ENCODE measurements at regions not wholly inside any gene's neighbourhood (a gene's known extent, or its start where the extent isn't known, plus 50 kb on each side); places are given as distances from the start of the nearest gene placed in this dataset.
"Not testable (repeated sequence)": the region's sequence is repeated elsewhere in the genome, so short reads cannot be mapped to it uniquely, and the experiment has no call there.

DNA sequence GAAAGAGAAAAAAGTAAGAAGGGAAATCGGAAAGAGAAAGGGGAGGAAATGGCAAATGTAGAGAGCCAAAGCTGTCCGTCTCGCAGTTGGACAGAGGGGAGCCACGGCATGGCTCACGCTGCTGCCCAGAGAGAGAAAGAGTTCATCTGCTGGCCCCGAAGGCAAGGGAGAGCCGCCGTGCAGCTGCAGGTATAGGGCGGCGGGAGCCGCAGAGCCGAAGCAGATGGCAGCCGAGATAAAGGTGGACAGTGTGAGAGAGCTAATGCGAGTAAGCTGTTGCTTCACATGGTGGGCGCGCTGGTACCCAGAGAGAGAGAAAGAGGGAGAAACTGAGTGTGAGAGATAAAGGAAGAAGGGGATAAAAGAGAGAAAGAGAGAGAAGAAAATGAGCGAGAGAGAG, 188.4 kb upstream of the PPP1R26 start:
- no peak for DNase-seq (ENCODE audit: low read depth, low spot score)

DNA sequence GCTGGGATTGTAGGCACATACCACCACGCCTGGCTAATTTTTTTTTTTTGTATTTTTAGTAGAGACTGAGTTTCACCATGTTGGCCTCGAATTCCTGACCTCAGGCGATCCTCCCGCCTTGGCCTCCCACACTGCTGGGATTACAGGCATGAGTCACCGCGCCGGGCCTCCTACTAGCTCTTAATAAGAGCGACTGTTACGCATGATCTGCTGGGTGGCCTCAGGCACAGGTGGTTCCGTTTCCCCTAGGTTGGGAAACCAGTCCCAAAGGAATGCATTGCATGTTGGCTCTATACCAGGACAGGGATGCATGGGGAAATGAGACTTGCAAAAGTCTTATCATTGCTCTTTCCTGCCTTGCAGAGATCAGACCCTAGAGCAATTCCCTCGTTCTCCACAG, 184.7 kb upstream of the PPP1R26 start:
- DNase-seq (ENCODE audit: low read depth, low spot score): no peak

GRCh38 chr9:135295551-135296300, 183.9 kb upstream of the PPP1R26 start:
- no peak for DNase-seq (ENCODE audit: low read depth, low spot score)

DNA sequence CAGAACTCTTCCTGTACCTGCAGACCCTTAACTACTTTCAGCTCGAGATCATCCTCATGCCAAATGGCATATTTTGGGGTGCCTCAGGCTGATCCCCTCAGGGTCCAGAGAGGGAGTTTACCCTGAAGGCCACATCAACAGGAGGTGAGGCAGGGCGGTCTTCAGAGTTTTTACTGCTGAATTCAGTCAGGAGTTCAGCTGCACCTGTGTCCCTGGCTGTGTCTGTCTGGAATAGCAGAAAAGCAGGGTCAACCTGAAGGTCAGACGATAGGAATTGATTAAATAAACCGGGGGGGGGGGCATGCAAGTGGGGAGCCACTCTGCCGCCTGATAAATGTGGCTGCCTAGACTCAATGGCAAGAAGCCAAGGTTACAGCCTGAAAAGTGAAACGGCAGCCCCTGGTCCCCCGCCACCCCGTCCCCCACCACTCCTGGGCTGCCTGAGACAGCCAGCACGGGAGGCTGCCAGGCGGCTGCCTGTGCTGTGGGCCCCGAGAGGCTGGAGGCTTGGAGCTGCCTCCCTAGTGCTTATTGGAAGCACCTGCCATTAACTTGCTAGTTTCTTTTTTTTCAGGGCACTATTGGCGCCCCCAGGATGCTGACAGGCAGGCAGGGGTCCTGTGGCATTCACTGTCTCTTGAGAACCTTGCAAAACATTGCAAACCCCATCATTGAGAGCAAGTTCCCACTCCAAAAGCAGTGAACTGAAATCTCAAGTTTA, 182.7 kb upstream of the PPP1R26 start:
- DNase-seq (ENCODE audit: low read depth, low spot score): no peak

DNA sequence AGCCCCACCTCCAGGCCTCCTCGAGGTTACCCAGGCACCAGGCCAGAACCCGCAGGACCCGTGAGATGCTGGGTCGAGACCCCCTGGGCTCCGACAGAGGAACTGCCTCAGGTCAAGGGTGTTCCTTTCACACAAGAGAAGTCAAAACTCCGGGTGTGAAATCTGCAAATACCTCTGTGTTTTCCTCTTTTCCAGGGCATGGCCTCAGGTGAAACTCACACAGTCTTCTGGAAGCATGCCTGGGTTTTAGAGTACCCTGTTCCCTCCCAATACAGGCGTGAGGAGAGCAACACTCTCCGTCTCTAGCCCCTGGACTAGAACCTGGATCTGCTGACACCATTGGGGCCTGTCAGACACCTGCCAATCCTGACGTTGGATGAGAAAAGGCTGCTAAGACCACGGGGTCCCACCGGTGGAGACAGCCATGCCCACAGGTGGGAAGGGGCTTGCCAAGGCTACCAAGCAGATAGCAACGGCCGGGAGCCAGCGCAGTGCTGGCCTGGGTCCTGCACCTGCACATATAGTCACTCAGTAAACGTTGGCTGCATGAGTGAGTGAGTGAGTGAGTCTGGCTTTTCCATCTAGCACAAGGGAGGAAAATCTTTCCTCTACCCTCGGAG, 182.0 kb upstream of the PPP1R26 start:
- no peak for DNase-seq (ENCODE audit: low read depth, low spot score)

- DNase-seq (ENCODE audit: low read depth, low spot score): no peak
Measured at GRCh38 chr9:135299239-135299590, 180.4 kb upstream of the PPP1R26 start.

DNA sequence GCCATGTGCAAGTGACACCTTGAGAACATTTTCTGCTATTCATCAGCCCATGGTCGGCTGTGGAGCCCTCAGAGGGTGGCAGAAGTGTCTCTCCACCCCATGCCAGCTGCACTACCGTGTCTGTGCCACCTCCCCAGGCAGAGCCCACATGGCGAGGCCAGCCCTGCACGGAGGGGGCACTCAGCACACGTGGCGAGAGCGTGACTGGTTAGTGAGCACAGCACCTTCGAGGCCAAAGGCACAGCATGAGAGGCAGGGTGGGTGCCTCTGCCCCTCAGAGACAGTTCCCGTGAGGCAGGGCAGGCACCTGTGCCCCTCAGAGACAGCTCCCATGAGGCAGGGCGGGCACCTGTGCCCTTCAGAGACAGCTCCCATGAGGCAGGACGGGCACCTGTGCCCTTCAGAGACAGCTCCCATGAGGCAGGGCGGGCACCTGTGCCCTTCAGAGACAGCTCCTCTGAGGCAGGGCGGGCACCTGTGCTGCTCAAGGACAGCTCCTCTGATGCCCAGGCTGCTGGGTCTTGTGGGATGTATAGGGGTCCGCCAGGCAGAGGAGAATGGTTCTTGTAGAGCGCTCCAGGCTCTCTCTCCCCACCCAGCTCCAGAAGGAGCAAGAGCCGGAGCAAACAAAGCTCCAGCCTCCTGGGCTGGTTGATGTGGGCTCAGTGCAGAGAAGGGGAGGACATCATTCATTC, 179.8 kb upstream of the PPP1R26 start:
- no peak for DNase-seq (ENCODE audit: low read depth, low spot score)

DNA sequence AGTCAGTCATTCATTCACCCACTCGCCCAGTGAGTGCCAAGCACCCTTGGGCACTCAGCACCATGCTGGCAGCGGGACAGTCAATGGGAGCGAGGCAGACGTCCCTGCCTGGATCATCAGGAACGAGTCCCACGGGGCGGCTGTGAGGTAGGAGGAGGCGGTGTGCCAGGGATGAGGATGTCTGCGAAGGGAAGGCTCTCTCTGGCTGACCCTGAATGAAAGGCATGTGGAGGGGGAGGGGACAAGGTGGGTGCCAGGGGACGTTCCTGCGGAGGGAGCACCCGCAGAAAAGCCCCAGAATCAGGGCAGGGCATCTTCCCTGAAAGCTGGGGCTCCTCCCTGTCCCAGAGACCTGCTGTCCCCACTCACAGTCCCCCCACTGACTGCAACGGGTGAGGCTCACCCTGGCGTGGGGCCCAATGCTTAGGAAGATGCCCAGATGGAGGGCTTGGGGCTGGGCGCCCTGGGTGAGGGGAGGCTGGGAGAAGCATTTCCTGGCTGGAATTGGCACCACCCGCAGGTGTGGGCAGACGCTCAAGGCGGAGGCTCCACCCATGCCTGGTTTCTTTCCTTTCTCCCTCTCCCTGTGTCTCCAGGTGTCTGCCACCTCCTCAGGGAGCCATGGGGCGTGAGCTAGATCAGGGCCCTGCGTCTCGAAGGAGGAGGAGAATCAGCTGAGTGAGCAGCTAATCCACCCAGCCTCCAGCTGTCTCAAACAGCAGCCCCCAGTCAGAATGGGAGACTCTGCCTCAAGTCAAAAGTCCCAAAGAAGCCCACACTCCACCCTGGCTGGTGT, 179.0 kb upstream of the PPP1R26 start:
- DNase-seq (ENCODE audit: low read depth, low spot score): no peak

DNA sequence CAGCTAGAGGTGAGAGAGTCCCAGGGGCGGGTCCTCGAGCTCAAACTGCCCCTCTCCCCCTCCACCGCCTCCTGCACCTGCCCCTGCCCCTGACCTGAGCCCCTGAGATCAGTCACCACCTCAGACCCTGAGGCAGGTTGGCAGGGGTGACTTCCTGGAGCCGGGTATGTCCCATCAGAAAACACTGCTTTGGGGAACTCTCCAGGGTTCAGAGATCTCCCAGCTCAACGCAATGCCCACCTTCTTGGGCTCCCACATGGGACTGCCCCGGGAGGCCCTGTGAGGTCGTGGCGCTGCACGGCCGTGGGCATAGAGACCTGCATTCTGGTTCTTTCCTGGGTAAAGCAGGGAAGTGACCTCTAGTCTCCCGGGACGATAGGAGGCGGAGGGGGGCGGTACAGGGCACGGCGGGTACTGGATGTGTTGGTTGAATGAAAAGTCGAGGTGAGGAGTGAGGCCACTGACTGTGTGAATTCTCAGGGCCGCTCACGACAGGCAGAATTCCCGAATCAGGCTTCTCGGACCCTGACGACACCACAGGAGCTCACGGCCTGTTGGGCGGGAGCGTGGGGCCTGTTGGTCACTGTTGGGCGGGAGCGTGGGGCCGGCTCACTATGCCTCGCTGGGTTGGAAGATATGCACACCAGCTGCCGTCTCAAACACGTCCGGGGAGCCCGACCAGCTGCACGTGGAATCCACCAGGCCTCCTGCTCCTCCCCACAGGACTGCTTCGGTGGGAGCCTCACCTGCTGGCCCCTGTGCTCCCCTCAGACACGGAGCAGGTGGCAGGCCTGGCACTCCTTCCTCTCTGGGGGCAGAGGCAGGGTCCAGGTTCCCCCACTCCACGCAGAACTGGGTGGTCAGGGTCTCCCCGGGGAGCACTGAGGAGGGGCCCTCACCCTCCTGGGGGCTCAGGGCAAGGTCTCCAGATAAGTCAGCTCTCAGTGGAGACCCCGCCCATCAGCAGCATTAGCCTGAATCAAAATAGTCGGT, 178.0 kb upstream of the PPP1R26 start:
- DNase-seq (ENCODE audit: low read depth, low spot score): no peak

GRCh38 chr9:135302329-135303279, 177.0 kb upstream of the PPP1R26 start:
- no peak for DNase-seq (ENCODE audit: low read depth, low spot score)

- DNase-seq (ENCODE audit: low read depth, low spot score): no peak
Measured at GRCh38 chr9:135303280-135303647, 176.3 kb upstream of the PPP1R26 start.

DNA sequence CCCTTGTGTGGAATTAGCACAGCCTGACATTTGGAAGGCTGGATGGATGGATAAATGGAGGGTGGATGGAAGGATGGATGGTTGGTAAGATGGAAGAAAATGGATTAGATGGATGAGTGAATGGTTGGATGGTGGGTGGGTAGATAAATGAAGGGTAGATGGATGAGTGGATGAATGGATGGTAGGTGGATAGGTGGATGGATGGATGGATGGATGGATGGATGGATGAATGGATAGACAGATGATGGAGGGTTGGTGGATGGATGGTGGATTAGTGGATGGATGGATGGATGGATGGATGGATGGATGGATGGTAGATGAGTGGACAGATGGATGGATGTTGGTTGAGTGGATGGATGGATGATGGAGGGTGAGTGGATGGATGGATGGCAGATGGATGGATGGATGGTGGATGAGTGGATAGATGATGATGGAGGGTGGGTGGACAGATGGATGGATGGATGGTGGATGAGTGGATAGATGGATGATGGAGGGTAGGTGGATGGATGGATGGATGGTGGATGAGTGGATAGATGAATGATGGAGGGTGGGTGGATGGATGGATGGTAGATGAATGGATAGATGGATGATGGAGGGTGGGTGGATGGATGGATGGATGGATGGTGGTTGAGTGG, 175.6 kb upstream of the PPP1R26 start:
- no peak for DNase-seq (ENCODE audit: low read depth, low spot score)

DNA sequence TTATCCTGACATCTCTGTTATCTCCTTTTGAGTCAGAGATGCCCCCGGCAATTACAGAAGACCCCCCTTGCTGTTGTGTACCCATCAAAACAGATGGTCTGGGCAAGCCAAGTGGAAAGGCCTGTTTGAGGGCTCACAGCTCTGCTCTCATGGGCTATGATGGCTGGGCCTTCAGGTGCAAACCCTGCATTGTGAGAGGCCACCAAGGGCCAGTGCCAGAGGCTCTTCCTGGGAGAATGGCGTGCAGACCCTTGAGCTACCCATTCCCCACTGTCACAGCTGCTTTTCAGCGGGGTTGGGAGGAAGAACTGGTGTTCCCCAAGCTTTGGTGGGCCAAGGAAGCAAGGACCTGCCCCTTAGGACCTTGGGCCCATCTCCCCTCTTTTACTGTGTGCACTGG, 174.7 kb upstream of the PPP1R26 start:
- DNase-seq (ENCODE audit: low read depth, low spot score): no peak

GRCh38 chr9:135305546-135306180, 173.9 kb upstream of the PPP1R26 start:
- no peak for DNase-seq (ENCODE audit: low read depth, low spot score)

DNA sequence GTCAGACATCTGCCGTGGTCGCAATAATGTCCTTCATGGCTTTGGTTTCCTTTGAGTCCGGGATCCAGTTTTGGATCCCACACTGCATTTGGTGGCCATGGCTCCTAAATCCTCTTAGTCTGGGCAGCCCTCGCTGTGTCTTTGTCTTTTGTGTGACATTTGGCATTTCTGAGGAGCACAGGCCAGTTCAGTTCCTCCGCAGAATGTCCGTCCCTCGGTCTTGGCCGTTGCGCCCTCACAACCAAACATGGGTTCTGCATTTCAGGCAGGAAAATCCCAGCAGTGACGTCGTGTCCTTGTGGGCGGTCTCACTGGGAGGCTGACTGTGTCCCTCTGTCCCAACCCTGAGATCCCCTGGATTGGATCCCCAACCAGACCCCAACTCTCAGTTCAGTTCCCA, 172.9 kb upstream of the PPP1R26 start:
- DNase-seq (ENCODE audit: low read depth, low spot score): no peak

DNA sequence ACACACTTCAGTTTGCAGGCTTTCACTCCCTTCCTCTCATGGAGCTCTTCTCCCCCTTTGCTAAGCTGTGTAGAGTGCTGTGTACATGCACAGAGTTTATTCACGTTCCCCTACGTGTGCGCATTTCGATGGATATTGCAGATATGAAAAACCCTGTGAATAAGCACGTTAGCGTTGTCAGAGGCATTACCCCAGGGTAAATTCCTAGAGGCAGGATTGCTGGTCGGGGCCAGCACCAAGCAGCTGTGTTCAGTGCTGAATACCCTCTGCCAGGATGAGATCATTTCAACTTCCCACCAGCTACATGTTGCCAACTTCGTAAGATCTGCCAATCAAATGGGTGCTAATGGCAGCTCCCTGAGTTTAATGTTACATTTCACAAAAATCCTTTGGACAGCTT, 172.3 kb upstream of the PPP1R26 start:
- DNase-seq (ENCODE audit: low read depth, low spot score): no peak

DNA sequence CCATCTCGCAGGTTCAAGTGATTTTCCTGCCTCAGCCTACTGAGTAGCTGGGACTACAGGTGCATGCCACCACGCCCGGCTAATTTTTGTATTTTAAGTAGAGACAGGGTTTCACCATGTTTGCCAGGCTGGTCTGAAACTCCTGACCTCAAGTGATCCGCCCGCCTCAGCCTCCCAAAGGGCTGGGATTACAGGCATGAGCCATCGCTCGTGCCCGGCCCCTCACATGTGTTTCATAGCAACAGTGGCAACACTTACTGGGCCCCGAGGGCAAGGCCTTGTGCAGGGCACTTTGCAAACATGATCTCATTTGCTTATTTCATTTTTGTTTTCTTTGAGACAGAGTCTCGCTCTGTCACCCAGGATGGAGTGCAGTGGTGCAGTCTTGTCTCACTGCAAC, 171.7 kb upstream of the PPP1R26 start:
- not testable (repeated sequence) for DNase-seq (ENCODE audit: low read depth, low spot score)
